ENCODE measurements at regions not wholly inside any gene's neighbourhood (a gene's known extent, or its start where the extent isn't known, plus 50 kb on each side); places are given as distances from the start of the nearest gene placed in this dataset.
"Not testable (repeated sequence)": the region's sequence is repeated elsewhere in the genome, so short reads cannot be mapped to it uniquely, and the experiment has no call there.

GRCh38 chr2:175599966-175600831, 401.9 kb downstream of the LNPK start:
- FAIRE-seq, result no peak

GRCh38 chr2:175597286-175597685, 404.8 kb downstream of the LNPK start:
- FAIRE-seq, result no peak

- no peak for FAIRE-seq
Observed at GRCh38 chr2:175595139-175595538, 406.9 kb downstream of the LNPK start.

- FAIRE-seq, result not testable (repeated sequence)
Observed at GRCh38 chr2:175593686-175594525, 408.2 kb downstream of the LNPK start.

- FAIRE-seq, result not testable (repeated sequence)
Observed at GRCh38 chr2:175588213-175588612, 406.7 kb upstream of the ATP5MC3 start.

- no peak for FAIRE-seq
Observed at GRCh38 chr2:175585496-175585895, 404.0 kb upstream of the ATP5MC3 start.

GRCh38 chr2:175580652-175581051, 399.1 kb upstream of the ATP5MC3 start:
- FAIRE-seq, result no peak

- FAIRE-seq, result no peak
Observed at GRCh38 chr2:175579646-175580045, 398.1 kb upstream of the ATP5MC3 start.

GRCh38 chr2:175577368-175577970, 396.0 kb upstream of the ATP5MC3 start:
- FAIRE-seq, result no peak

- FAIRE-seq, result no peak
Observed at GRCh38 chr2:175576875-175577274, 395.4 kb upstream of the ATP5MC3 start.

- FAIRE-seq, result no peak
Observed at GRCh38 chr2:175576270-175576669, 394.8 kb upstream of the ATP5MC3 start.

- FAIRE-seq, result no peak
Observed at GRCh38 chr2:175575346-175576258, 394.1 kb upstream of the ATP5MC3 start.

- no peak for FAIRE-seq
Observed at GRCh38 chr2:175574069-175574468, 392.6 kb upstream of the ATP5MC3 start.

GRCh38 chr2:175571078-175571653, 389.7 kb upstream of the ATP5MC3 start:
- FAIRE-seq, result no peak

- FAIRE-seq, result no peak
Observed at GRCh38 chr2:175568109-175568730, 386.7 kb upstream of the ATP5MC3 start.

GRCh38 chr2:175567435-175568061, 386.0 kb upstream of the ATP5MC3 start:
- no peak for FAIRE-seq

- FAIRE-seq, result no peak
Observed at GRCh38 chr2:175560521-175561169, 379.1 kb upstream of the ATP5MC3 start.

GRCh38 chr2:175559613-175560012, 378.1 kb upstream of the ATP5MC3 start:
- no peak for FAIRE-seq

GRCh38 chr2:175557810-175558377, 376.4 kb upstream of the ATP5MC3 start:
- no peak for FAIRE-seq

- FAIRE-seq, result no peak
Observed at GRCh38 chr2:175553910-175554309, 372.4 kb upstream of the ATP5MC3 start.
